ENCODE measurements at regions not wholly inside any gene's neighbourhood (a gene's known extent, or its start where the extent isn't known, plus 50 kb on each side); places are given as distances from the start of the nearest gene placed in this dataset.

DNA sequence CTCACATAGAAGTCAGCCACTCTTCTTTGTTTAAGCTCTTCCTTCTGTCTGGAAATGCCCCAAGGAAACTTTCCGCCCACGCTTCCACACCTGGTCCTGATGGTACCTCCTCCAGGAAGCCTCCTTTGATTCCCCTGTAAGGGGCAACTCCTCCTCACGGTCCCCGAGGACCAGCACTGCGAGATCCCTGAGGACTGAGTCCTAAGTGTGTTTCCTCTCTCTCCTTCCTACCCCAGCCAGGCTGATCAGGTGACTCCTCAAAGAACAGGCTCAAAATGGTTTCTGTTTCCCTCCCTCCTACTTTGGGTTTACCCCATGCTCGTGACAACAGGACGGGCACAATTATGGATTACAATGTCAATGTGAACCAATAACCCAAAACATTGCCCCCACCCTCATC lies 63.0 kb upstream of the MED9 start:
- TF ChIP-seq, protein P1, sequence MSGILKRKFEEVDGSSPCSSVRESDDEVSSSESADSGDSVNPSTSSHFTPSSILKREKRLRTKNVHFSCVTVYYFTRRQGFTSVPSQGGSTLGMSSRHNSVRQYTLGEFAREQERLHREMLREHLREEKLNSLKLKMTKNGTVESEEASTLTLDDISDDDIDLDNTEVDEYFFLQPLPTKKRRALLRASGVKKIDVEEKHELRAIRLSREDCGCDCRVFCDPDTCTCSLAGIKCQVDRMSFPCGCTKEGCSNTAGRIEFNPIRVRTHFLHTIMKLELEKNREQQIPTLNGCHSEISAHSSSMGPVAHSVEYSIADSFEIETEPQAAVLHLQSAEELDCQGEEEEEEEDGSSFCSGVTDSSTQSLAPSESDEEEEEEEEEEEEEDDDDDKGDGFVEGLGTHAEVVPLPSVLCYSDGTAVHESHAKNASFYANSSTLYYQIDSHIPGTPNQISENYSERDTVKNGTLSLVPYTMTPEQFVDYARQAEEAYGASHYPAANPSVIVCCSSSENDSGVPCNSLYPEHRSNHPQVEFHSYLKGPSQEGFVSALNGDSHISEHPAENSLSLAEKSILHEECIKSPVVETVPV (CRISPR knock-in tag; IDR thresholded peaks at IDR 0.05), result no peak
- TF ChIP-seq, protein P2, sequence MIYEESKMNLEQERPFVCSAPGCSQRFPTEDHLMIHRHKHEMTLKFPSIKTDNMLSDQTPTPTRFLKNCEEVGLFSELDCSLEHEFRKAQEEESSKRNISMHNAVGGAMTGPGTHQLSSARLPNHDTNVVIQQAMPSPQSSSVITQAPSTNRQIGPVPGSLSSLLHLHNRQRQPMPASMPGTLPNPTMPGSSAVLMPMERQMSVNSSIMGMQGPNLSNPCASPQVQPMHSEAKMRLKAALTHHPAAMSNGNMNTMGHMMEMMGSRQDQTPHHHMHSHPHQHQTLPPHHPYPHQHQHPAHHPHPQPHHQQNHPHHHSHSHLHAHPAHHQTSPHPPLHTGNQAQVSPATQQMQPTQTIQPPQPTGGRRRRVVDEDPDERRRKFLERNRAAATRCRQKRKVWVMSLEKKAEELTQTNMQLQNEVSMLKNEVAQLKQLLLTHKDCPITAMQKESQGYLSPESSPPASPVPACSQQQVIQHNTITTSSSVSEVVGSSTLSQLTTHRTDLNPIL (CRISPR knock-in tag; IDR thresholded peaks at IDR 0.05; ENCODE audit: low read depth), result no peak
- TF ChIP-seq GLIS3 (CRISPR knock-in tag; IDR thresholded peaks at IDR 0.05) (no peak), ESRRG (CRISPR knock-in tag; IDR thresholded peaks at IDR 0.05) (no peak)
- TF ChIP-seq, protein P3, sequence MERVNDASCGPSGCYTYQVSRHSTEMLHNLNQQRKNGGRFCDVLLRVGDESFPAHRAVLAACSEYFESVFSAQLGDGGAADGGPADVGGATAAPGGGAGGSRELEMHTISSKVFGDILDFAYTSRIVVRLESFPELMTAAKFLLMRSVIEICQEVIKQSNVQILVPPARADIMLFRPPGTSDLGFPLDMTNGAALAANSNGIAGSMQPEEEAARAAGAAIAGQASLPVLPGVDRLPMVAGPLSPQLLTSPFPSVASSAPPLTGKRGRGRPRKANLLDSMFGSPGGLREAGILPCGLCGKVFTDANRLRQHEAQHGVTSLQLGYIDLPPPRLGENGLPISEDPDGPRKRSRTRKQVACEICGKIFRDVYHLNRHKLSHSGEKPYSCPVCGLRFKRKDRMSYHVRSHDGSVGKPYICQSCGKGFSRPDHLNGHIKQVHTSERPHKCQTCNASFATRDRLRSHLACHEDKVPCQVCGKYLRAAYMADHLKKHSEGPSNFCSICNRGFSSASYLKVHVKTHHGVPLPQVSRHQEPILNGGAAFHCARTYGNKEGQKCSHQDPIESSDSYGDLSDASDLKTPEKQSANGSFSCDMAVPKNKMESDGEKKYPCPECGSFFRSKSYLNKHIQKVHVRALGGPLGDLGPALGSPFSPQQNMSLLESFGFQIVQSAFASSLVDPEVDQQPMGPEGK (CRISPR knock-in tag; IDR thresholded peaks at IDR 0.05; ENCODE audit: borderline replicate concordance), result no peak
